DOHH2 (cell line): ENCODE measurements at regions not wholly inside any gene's neighbourhood (a gene's known extent, or its start where the extent isn't known, plus 50 kb on each side); places are given as distances from the start of the nearest gene placed in this dataset.

Experiments
- EZH2phosphoT487 ChIP-seq: fragments of 200-600 bp; sonication (generic); IDR thresholded peaks from 2 replicates; pipeline ENCODE4 v1.6.1; 2017; ENCODE audit warnings: borderline replicate concordance, mild to moderate bottlenecking, antibody characterized with exemption, low read length, moderate library complexity, mixed read lengths
- TF ChIP-seq, protein P1 (sequence below): fragments of 200-600 bp; sonication (generic); IDR thresholded peaks from one replicate; pipeline ENCODE4 v1.5.1; 2014; ENCODE audit warnings: antibody characterized with exemption, mild to moderate bottlenecking, low read depth, low read length; ENCODE audit not compliant: poor library complexity, severe bottlenecking

DNA sequence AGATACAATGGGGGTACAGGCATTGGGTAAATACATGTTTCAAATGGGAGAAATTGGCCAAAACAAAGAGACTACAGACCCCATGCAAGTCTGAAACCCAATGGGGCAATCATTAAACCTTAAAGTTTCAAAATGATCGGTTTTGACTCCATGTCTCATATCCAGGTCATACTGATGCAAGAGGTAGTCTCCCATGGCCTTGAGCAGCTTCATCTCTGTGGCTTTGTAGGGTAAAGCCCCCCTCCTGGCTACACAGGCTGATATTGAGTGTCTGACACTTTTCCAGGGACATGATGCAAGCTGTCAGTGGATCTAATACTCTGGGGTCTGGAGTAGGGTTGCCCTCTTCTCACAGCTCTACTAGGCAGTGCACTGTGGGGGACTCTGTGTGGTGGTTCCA is 286.1 kb downstream of the LRRIQ3 start:
- TF ChIP-seq EZH2phosphoT487 = no peak
- TF ChIP-seq, protein P1, sequence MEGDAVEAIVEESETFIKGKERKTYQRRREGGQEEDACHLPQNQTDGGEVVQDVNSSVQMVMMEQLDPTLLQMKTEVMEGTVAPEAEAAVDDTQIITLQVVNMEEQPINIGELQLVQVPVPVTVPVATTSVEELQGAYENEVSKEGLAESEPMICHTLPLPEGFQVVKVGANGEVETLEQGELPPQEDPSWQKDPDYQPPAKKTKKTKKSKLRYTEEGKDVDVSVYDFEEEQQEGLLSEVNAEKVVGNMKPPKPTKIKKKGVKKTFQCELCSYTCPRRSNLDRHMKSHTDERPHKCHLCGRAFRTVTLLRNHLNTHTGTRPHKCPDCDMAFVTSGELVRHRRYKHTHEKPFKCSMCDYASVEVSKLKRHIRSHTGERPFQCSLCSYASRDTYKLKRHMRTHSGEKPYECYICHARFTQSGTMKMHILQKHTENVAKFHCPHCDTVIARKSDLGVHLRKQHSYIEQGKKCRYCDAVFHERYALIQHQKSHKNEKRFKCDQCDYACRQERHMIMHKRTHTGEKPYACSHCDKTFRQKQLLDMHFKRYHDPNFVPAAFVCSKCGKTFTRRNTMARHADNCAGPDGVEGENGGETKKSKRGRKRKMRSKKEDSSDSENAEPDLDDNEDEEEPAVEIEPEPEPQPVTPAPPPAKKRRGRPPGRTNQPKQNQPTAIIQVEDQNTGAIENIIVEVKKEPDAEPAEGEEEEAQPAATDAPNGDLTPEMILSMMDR = no peak
